ENCODE measurements at regions not wholly inside any gene's neighbourhood (a gene's known extent, or its start where the extent isn't known, plus 50 kb on each side); places are given as distances from the start of the nearest gene placed in this dataset.

- Histone ChIP-seq H3K4me1 (no peaks in the 10 kb centered on the region), H3K4me3 (no peak overlapping the region), H3K9me3 (peaks cover 0 to 33% of the 10 kb centered on the region in 2 donors), H3K27me3 (no peaks in the 10 kb centered on the region), H3K27ac (no peak overlapping the region), H3K36me3 (no peaks in the 10 kb centered on the region)
- DNase-seq (no peak), ATAC-seq (no peak)
- no peak for TF ChIP-seq CTCF (IDR thresholded peaks at IDR 0.05)
- intact Hi-C loops (cut with DNase I) = no loop called here
Observed at GRCh38 chr10:85036661-85037060, 708.3 kb downstream of the CCSER2 start.

- ATAC-seq (no peak), DNase-seq (no peak)
- intact Hi-C loops (cut with DNase I) = no loop called here
Observed at GRCh38 chr10:85039311-85039710, 710.9 kb downstream of the CCSER2 start.

GRCh38 chr10:85043207-85043606 is 714.8 kb downstream of the CCSER2 start:
- intact Hi-C loops (cut with DNase I) = no loop called here
- no peak for ATAC-seq

More at GRCh38 chr10:85039311-85039710, 710.9 kb downstream of the CCSER2 start:
- H3K4me3 ChIP-seq = no peak overlapping the region
- no peaks in the 10 kb centered on the region for H3K27me3 ChIP-seq
- H3K9me3 ChIP-seq = peaks cover 0 to 31% of the 10 kb centered on the region in 2 donors
- no peaks in the 10 kb centered on the region for H3K4me1 ChIP-seq
- H3K27ac ChIP-seq = no peak overlapping the region
- no peaks in the 10 kb centered on the region for H3K36me3 ChIP-seq
- no peak for TF ChIP-seq CTCF (IDR thresholded peaks at IDR 0.05)

GRCh38 chr10:85045046-85045445 is 716.7 kb downstream of the CCSER2 start:
- no peak overlapping the region for H3K4me3 ChIP-seq
- intact Hi-C loops (cut with DNase I) = no loop called here
- no peaks in the 10 kb centered on the region for H3K36me3 ChIP-seq
- peaks cover 0 to 16% of the 10 kb centered on the region in 2 donors for H3K9me3 ChIP-seq
- no peak for TF ChIP-seq CTCF (IDR thresholded peaks at IDR 0.05)
- DNase-seq (no peak), ATAC-seq (no peak)
- no peak overlapping the region for H3K27ac ChIP-seq
- H3K4me1 ChIP-seq = no peaks in the 10 kb centered on the region
- no peaks in the 10 kb centered on the region for H3K27me3 ChIP-seq

More at GRCh38 chr10:85043207-85043606, 714.8 kb downstream of the CCSER2 start:
- Histone ChIP-seq H3K9me3 (peaks cover 0 to 29% of the 10 kb centered on the region in 2 donors), H3K36me3 (no peaks in the 10 kb centered on the region), H3K27ac (no peak overlapping the region), H3K27me3 (no peaks in the 10 kb centered on the region), H3K4me3 (no peak overlapping the region), H3K4me1 (no peaks in the 10 kb centered on the region)
- TF ChIP-seq CTCF (IDR thresholded peaks at IDR 0.05) = no peak
- DNase-seq = no peak

GRCh38 chr10:85047170-85047834 is 718.9 kb downstream of the CCSER2 start:
- no peak for ATAC-seq
- intact Hi-C loops (cut with DNase I) = no loop called here

More at GRCh38 chr10:85047170-85047834, 718.9 kb downstream of the CCSER2 start:
- TF ChIP-seq CTCF (IDR thresholded peaks at IDR 0.05) = no peak
- no peak for DNase-seq
- Histone ChIP-seq H3K4me1 (no peaks in the 10 kb centered on the region), H3K27ac (no peak overlapping the region), H3K4me3 (no peak overlapping the region), H3K36me3 (no peaks in the 10 kb centered on the region), H3K9me3 (peaks cover 0 to 9% of the 10 kb centered on the region in 2 donors), H3K27me3 (no peaks in the 10 kb centered on the region)

All from left lung (tissue), 4 donors.